HL-60 (cell line): ENCODE measurements at regions not wholly inside any gene's neighbourhood (a gene's known extent, or its start where the extent isn't known, plus 50 kb on each side); places are given as distances from the start of the nearest gene placed in this dataset.
"Not testable (repeated sequence)": the region's sequence is repeated elsewhere in the genome, so short reads cannot be mapped to it uniquely, and the experiment has no call there.

Experiments used
- DNase-seq, 2 experiments: peaks; one replicate each; pipeline ENCODE4 v3.0.0-alpha.2; 2010 to 2020; ENCODE audit warnings: low read depth in 1 of 2, low spot score in 1 of 2
- H3K27ac ChIP-seq: fragments of 250-450 bp; sonication (Bioruptor Pico); replicated peaks from 2 replicates; pipeline ENCODE4 v1.5.1; 2020; ENCODE audit warnings: mild to moderate bottlenecking, moderate library complexity
- H3K27me3 ChIP-seq: fragments of 250-450 bp; sonication (Bioruptor Pico); 2 replicates; pipeline ENCODE4 v1.5.1; 2021; ENCODE audit warnings: mild to moderate bottlenecking, moderate library complexity; ENCODE audit not compliant: insufficient read depth, poor library complexity, severe bottlenecking
- H3K4me3 ChIP-seq: replicated peaks from 2 replicates; pipeline ENCODE4 v1.5.1; 2011; ENCODE audit warnings: mild to moderate bottlenecking, control low read depth, low read length; ENCODE audit not compliant: insufficient read depth
- CTCF ChIP-seq: IDR thresholded peaks from one replicate; pipeline ENCODE4 v1.5.1; 2011; ENCODE audit warnings: low read length, control low read depth, inconsistent platforms; ENCODE audit not compliant: insufficient read depth
- GABPA ChIP-seq: IDR thresholded peaks from 2 replicates; pipeline ENCODE4 v1.6.1; 2012; ENCODE audit warnings: low read depth
- POLR2AphosphoS5 ChIP-seq: IDR thresholded peaks from 2 replicates; pipeline ENCODE4 v1.6.1; 2012; ENCODE audit warnings: low read depth
- REST ChIP-seq: IDR thresholded peaks from 2 replicates; pipeline ENCODE4 v1.6.1; 2012; ENCODE audit warnings: low read depth; ENCODE audit not compliant: insufficient replicate concordance
- SPI1 ChIP-seq: IDR thresholded peaks from 2 replicates; pipeline ENCODE4 v1.6.1; 2012; ENCODE audit warnings: low read depth, mild to moderate bottlenecking, borderline replicate concordance

GRCh38 chr3:20637729-20638128 lies 451.7 kb upstream of the SGO1 start:
- H3K4me3 ChIP-seq: no peak overlapping the region
- no peak for DNase-seq
- H3K27me3 ChIP-seq: no peaks in the 10 kb centered on the region
- H3K27ac ChIP-seq: no peak overlapping the region
- TF ChIP-seq POLR2AphosphoS5: no peak
- no peak for TF ChIP-seq REST
- no peak for TF ChIP-seq SPI1
- no peak for TF ChIP-seq GABPA
- no peak for TF ChIP-seq CTCF

GRCh38 chr3:20622304-20622703 lies 436.3 kb upstream of the SGO1 start:
- Histone ChIP-seq H3K27ac (no peak overlapping the region), H3K27me3 (no peaks in the 10 kb centered on the region), H3K4me3 (no peak overlapping the region)
- TF ChIP-seq REST: no peak
- TF ChIP-seq POLR2AphosphoS5: no peak
- no peak for TF ChIP-seq GABPA
- TF ChIP-seq CTCF: no peak
- no peak for TF ChIP-seq SPI1
- no peak for DNase-seq

GRCh38 chr3:20618621-20619020 lies 432.6 kb upstream of the SGO1 start:
- not testable (repeated sequence) for H3K27me3 ChIP-seq

GRCh38 chr3:20618181-20618580 lies 432.2 kb upstream of the SGO1 start:
- not testable (repeated sequence) for H3K27ac ChIP-seq, DNase-seq, H3K27me3 ChIP-seq, H3K4me3 ChIP-seq

More at GRCh38 chr3:20618621-20619020, 432.6 kb upstream of the SGO1 start:
- not testable (repeated sequence) for H3K27ac ChIP-seq, DNase-seq, H3K4me3 ChIP-seq

- not testable (repeated sequence) for H3K4me3 ChIP-seq, H3K27ac ChIP-seq, H3K27me3 ChIP-seq, DNase-seq
Measured at GRCh38 chr3:20615982-20616381, 430.0 kb upstream of the SGO1 start.
